Caki2 (cell line): ENCODE measurements at regions not wholly inside any gene's neighbourhood (a gene's known extent, or its start where the extent isn't known, plus 50 kb on each side); places are given as distances from the start of the nearest gene placed in this dataset.
A peak's percentile ranks its signal among the peaks of the same experiment; 100 is the strongest.

Source experiments
- DNase-seq: peaks from one replicate; pipeline ENCODE4 v3.0.0-alpha.2; 2015; ENCODE audit warnings: low read depth
- in situ Hi-C: cut with HindIII; loops from 2 replicates; pipeline ENCODE4 v1.10.0; 2016; ENCODE audit warnings: low sequenced_read_pairs, low pct_unique_long_range_greater_than_20kb, mixed read lengths

GRCh38 chr18:75582940-75583339 is 155.4 kb upstream of the SMIM21 start:
- in situ Hi-C loops, result no loop called here
- DNase-seq, result no peak

- DNase-seq, result no peak
- in situ Hi-C loops, result no loop called here
These were observed 154.9 kb upstream of the SMIM21 start for GRCh38 chr18:75582406-75582821.

- DNase-seq, result no peak
- in situ Hi-C loops, result no loop called here
These were observed 154.0 kb upstream of the SMIM21 start for GRCh38 chr18:75581336-75582131.

GRCh38 chr18:75574187-75574586 is 146.7 kb upstream of the SMIM21 start:
- in situ Hi-C loops, result no loop called here
- no peak for DNase-seq

- DNase-seq, result no peak
- in situ Hi-C loops, result no loop called here
These were observed 135.6 kb upstream of the SMIM21 start for GRCh38 chr18:75563150-75563549.

GRCh38 chr18:75562216-75562615 is 134.7 kb upstream of the SMIM21 start:
- no peak for DNase-seq
- in situ Hi-C loops, result no loop called here

- in situ Hi-C loops, result no loop called here
- DNase-seq, result no peak
These were observed 131.3 kb upstream of the SMIM21 start for GRCh38 chr18:75558790-75559189.

- no peak for DNase-seq
- in situ Hi-C loops, result no loop called here
These were observed 129.3 kb upstream of the SMIM21 start for GRCh38 chr18:75556841-75557240.

- in situ Hi-C loops, result no loop called here
- no peak for DNase-seq
These were observed 127.2 kb upstream of the SMIM21 start for GRCh38 chr18:75554644-75555185.

GRCh38 chr18:75554176-75554575 is 126.7 kb upstream of the SMIM21 start:
- in situ Hi-C loops, result no loop called here

GRCh38 chr18:75553021-75553420 is 125.5 kb upstream of the SMIM21 start:
- in situ Hi-C loops, result no loop called here
- no peak for DNase-seq

More at GRCh38 chr18:75554176-75554575, 126.7 kb upstream of the SMIM21 start:
- no peak for DNase-seq

GRCh38 chr18:75551071-75551470 is 123.6 kb upstream of the SMIM21 start:
- no peak for DNase-seq
- in situ Hi-C loops, result no loop called here

- DNase-seq, result peak; percentile 10
These were observed 120.9 kb upstream of the SMIM21 start for GRCh38 chr18:75548353-75548905.

GRCh38 chr18:75546964-75547363 is 119.5 kb upstream of the SMIM21 start:
- in situ Hi-C loops, result no loop called here
- DNase-seq, result no peak

More at GRCh38 chr18:75548353-75548905, 120.9 kb upstream of the SMIM21 start:
- in situ Hi-C loops, result no loop called here

- in situ Hi-C loops, result no loop called here
These were observed 117.7 kb upstream of the SMIM21 start for GRCh38 chr18:75545189-75545588.

GRCh38 chr18:75544496-75544895 is 117.0 kb upstream of the SMIM21 start:
- DNase-seq, result no peak
- in situ Hi-C loops, result no loop called here

More at GRCh38 chr18:75545189-75545588, 117.7 kb upstream of the SMIM21 start:
- DNase-seq, result no peak

- no peak for DNase-seq
- in situ Hi-C loops, result no loop called here
These were observed 116.6 kb upstream of the SMIM21 start for GRCh38 chr18:75544051-75544481.

GRCh38 chr18:75538727-75539126 is 111.2 kb upstream of the SMIM21 start:
- DNase-seq, result no peak
- in situ Hi-C loops, result no loop called here

- in situ Hi-C loops, result no loop called here
- no peak for DNase-seq
These were observed 106.4 kb upstream of the SMIM21 start for GRCh38 chr18:75533950-75534349.
